Body of pancreas (tissue), 4 donors: ENCODE measurements at regions not wholly inside any gene's neighbourhood (a gene's known extent, or its start where the extent isn't known, plus 50 kb on each side); places are given as distances from the start of the nearest gene placed in this dataset.

ENCODE experiments used
- POLR2A ChIP-seq, 3 donors: fragments of 450-650 bp; IDR thresholded peaks; one replicate each; pipeline ENCODE4 v1.6.1; 2016; ENCODE audit warnings: antibody characterized with exemption in 3 of 3, mild to moderate bottlenecking in 2 of 3
- TF ChIP-seq, protein P1 (sequence below), 7 experiments: fragments of 450-650 bp in 4 of 7; fragments of 200-600 bp in 3 of 7; sonication (generic) in 3 of 7; IDR thresholded peaks; one replicate each; pipeline ENCODE4 v1.5.1; 2016 to 2019; ENCODE audit warnings: antibody characterized with exemption in 7 of 7

DNA sequence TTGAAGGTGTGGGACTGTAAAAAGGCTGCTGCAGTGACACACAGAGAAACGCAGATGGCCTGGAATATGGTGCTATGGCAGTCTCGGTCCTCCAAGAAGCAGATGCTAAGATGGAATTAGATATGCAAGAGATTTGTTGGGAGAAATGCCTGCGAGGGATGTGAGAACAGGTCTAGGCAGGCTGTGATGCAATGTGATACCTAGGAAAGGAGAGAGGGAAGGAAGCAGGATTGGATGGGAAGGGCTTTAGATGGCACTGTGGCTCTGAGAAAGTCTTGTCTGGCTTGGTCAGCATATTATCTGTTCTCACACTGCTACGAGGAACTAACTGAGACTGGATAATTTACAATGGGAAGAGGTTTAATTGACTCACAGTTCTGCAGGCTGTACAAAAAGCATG is 374.4 kb downstream of the BCAT1 start:
- TF ChIP-seq POLR2A (IDR thresholded peaks at IDR 0.05) = no peak
- TF ChIP-seq, protein P1, sequence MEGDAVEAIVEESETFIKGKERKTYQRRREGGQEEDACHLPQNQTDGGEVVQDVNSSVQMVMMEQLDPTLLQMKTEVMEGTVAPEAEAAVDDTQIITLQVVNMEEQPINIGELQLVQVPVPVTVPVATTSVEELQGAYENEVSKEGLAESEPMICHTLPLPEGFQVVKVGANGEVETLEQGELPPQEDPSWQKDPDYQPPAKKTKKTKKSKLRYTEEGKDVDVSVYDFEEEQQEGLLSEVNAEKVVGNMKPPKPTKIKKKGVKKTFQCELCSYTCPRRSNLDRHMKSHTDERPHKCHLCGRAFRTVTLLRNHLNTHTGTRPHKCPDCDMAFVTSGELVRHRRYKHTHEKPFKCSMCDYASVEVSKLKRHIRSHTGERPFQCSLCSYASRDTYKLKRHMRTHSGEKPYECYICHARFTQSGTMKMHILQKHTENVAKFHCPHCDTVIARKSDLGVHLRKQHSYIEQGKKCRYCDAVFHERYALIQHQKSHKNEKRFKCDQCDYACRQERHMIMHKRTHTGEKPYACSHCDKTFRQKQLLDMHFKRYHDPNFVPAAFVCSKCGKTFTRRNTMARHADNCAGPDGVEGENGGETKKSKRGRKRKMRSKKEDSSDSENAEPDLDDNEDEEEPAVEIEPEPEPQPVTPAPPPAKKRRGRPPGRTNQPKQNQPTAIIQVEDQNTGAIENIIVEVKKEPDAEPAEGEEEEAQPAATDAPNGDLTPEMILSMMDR (IDR thresholded peaks at IDR 0.05) = no peak
